GM12878 (cell line): ENCODE measurements at regions not wholly inside any gene's neighbourhood (a gene's known extent, or its start where the extent isn't known, plus 50 kb on each side); places are given as distances from the start of the nearest gene placed in this dataset.

Source experiments
- ATAC-seq: fragments of 200-7000 bp; cut with Tn5 transposase; 3 replicates; pipeline ENCODE4 v1.9.1; 2020; ENCODE audit warnings: mild to moderate bottlenecking, moderate library complexity
- BruUV-seq: library from RNA; stranded (reverse); fragments of 400-500 nt; replicated peaks from 2 replicates; lab custom pipeline; 2021; lab: Mats Ljungman, UMichigan
- CTCF ChIA-PET: fragments of 300-600 bp; sonication (Branson Sonifier 250); formaldehyde crosslinking; extraction: SDS; loops from one replicate; lab custom pipeline; 2021; ENCODE audit warnings: inconsistent platforms; lab: Yijun Ruan, JAX
- POLR2A ChIA-PET: fragments of 350-600 bp; formaldehyde crosslinking; extraction: SDS; loops from one replicate; lab custom pipeline; 2021; ENCODE audit warnings: inconsistent platforms; lab: Charles Lee
- RAD21 ChIA-PET: fragments of 300-600 bp; sonication (Branson Sonifier 250); formaldehyde crosslinking; loops from one replicate; lab custom pipeline; 2023; ENCODE audit warnings: antibody characterized with exemption; ENCODE audit not compliant: unreplicated experiment; lab: Charles Lee
- SMC1A ChIA-PET: fragments of 300-600 bp; sonication (Branson Sonifier 250); formaldehyde crosslinking; loops from one replicate; lab custom pipeline; 2023; ENCODE audit not compliant: unreplicated experiment, uncharacterized antibody; lab: Charles Lee
- DNase-seq: peaks from one replicate; pipeline ENCODE4 v3.0.0-alpha.2; 2011; ENCODE audit warnings: low read depth, low spot score
- FAIRE-seq: peaks from 3 replicates; lab custom pipeline; 2011; peaks lifted over from hg19 to GRCh38; lab: Jason Lieb, UNC
- H2AFZ ChIP-seq: 2 replicates; pipeline ENCODE4 v1.6.0; 2011; ENCODE audit warnings: low read depth, low read length, control low read depth; ENCODE audit not compliant: control insufficient read depth
- H3K27ac ChIP-seq: 2 replicates; pipeline ENCODE4 v1.5.1; 2011; ENCODE audit warnings: control low read depth; ENCODE audit not compliant: control insufficient read depth, insufficient read depth
- H3K27me3 ChIP-seq, 2 experiments: replicated peaks in 1 of 2; 2 replicates each; pipeline versions ENCODE4 v1.6.0 to v1.6.1; 2011; ENCODE audit warnings: low read length in 1 of 2; ENCODE audit not compliant: control insufficient read depth in 2 of 2, insufficient read depth in 2 of 2
- H3K36me3 ChIP-seq, 2 experiments: 2 replicates each; pipeline ENCODE4 v1.5.1; 2011; ENCODE audit warnings: low read length in 1 of 2; ENCODE audit not compliant: control insufficient read depth in 2 of 2, insufficient read depth in 2 of 2
- H3K4me1 ChIP-seq: 2 replicates; pipeline ENCODE4 v1.6.1; 2011; ENCODE audit warnings: mild to moderate bottlenecking, low read length, moderate library complexity, mixed read lengths; ENCODE audit not compliant: control insufficient read depth, insufficient read depth
- H3K4me2 ChIP-seq: 2 replicates; pipeline ENCODE4 v1.6.0; 2011; ENCODE audit warnings: control low read depth; ENCODE audit not compliant: control insufficient read depth, insufficient read depth
- H3K4me3 ChIP-seq: fragments of 200-600 bp; sonication (generic); 2 replicates; pipeline ENCODE4 v1.5.1; 2016
- H3K79me2 ChIP-seq: 2 replicates; pipeline ENCODE4 v1.6.0; 2011; ENCODE audit warnings: low read length; ENCODE audit not compliant: control insufficient read depth, insufficient read depth
- H3K9ac ChIP-seq: 2 replicates; pipeline ENCODE4 v1.8.0; 2011; ENCODE audit warnings: low read length, control low read depth, mixed read lengths; ENCODE audit not compliant: control insufficient read depth, insufficient read depth
- H3K9me3 ChIP-seq: replicated peaks from 3 replicates; pipeline ENCODE4 v1.5.1; 2011; ENCODE audit warnings: mild to moderate bottlenecking, low read length; ENCODE audit not compliant: control insufficient read depth, insufficient read depth
- H4K20me1 ChIP-seq: 2 replicates; pipeline ENCODE4 v1.6.0; 2011; ENCODE audit not compliant: control insufficient read depth, insufficient read depth
- KLF5 ChIP-seq: fragments of 450-650 bp; IDR thresholded peaks from 2 replicates; pipeline ENCODE4 v1.6.1; 2014; ENCODE audit warnings: mild to moderate bottlenecking; ENCODE audit not compliant: partially characterized antibody
- RAD21 ChIP-seq: IDR thresholded peaks from 2 replicates; pipeline ENCODE4 v1.6.1; 2011; ENCODE audit warnings: mild to moderate bottlenecking, low read depth, low read length, moderate library complexity; ENCODE audit not compliant: insufficient read depth
- STAT1 ChIP-seq: fragments of 450-650 bp; conservative IDR thresholded peaks from 2 replicates; pipeline ENCODE4 v1.6.1; 2014; ENCODE audit warnings: antibody characterized with exemption, mild to moderate bottlenecking
- YY1 ChIP-seq: IDR thresholded peaks from 2 replicates; pipeline ENCODE4 v1.6.1; 2011; ENCODE audit warnings: low read depth, mild to moderate bottlenecking, low read length
- WGBS: methylation state at CpG from one replicate; pipeline ENCODE4 v1.1.6; 2016; ENCODE audit warnings: low lambda C conversion rate; ENCODE audit not compliant: insufficient replicate concordance, insufficient coverage; ENCODE audit errors: missing lambda C conversion rate; 5-methylcytosine and 5-hydroxymethylcytosine counted together
- in situ Hi-C: fragments of 300-500 bp; cut with MboI; formaldehyde crosslinking; loops from 9 replicates; pipeline ENCODE4 v1.14.3; 2018; ENCODE audit warnings: mixed read lengths
- intact Hi-C: fragments of 100-400 bp; cut with micrococcal nuclease; formaldehyde crosslinking; loops from one replicate; pipeline ENCODE4 v1.14.2; 2022; ENCODE audit not compliant: unreplicated experiment
- TF ChIP-seq, protein P1 (sequence below): fragments of 450-650 bp; IDR thresholded peaks from 2 replicates; pipeline ENCODE4 v1.6.1; 2017; ENCODE audit warnings: mild to moderate bottlenecking, low read depth, inconsistent platforms; ENCODE audit not compliant: poor library complexity, severe bottlenecking

DNA sequence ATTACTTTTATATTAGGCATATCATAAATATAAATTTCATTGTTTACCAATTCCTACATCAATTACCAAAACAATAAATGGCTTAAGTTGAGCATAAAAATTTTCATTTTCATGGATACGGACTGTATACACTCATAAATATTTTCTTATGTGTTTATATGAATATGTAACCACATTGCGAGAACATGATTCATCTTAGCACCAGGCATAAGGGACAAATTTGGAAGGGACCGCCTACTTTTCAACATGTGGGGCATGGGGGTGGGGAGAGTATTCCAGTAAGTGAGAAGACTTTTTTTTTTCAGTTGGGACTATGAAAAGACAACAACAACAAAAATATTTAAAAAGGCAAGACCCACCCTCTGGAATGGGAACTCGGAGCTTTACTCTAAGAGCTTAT lies 296.1 kb downstream of the RAB38 start:
- RAD21 ChIA-PET, result interaction anchor here (1.1 to 1.2 kb wide), 2 partner anchors 663 to 673 kb away, joined by 4 to 5 read pairs; no protein-coding TSS in a partner anchor
- ATAC-seq (no peak), FAIRE-seq (no peak), DNase-seq (no peak)
- H4K20me1 ChIP-seq, result no peaks in the 10 kb centered on the region
- SMC1A ChIA-PET, result interaction anchor here (0.5 to 0.7 kb wide), 2 partner anchors 16 to 569 kb away, joined by 3 to 4 read pairs; no protein-coding TSS in a partner anchor
- intact Hi-C loops, result no loop called here
- H3K4me3 ChIP-seq, result no peak overlapping the region
- no peaks in the 10 kb centered on the region for H3K36me3 ChIP-seq
- POLR2A ChIA-PET, result interaction anchor here (0.6 kb wide), 1 partner anchor 666 kb away, joined by 4 read pairs; no protein-coding TSS in a partner anchor
- no peaks in the 10 kb centered on the region for H3K9me3 ChIP-seq
- H3K4me1 ChIP-seq, result no peaks in the 10 kb centered on the region
- no TSS peak for BruUV-seq
- no peak overlapping the region for H2AFZ ChIP-seq
- H3K27ac ChIP-seq, result no peak overlapping the region
- in situ Hi-C loops, result no loop called here
- TF ChIP-seq, protein P1, sequence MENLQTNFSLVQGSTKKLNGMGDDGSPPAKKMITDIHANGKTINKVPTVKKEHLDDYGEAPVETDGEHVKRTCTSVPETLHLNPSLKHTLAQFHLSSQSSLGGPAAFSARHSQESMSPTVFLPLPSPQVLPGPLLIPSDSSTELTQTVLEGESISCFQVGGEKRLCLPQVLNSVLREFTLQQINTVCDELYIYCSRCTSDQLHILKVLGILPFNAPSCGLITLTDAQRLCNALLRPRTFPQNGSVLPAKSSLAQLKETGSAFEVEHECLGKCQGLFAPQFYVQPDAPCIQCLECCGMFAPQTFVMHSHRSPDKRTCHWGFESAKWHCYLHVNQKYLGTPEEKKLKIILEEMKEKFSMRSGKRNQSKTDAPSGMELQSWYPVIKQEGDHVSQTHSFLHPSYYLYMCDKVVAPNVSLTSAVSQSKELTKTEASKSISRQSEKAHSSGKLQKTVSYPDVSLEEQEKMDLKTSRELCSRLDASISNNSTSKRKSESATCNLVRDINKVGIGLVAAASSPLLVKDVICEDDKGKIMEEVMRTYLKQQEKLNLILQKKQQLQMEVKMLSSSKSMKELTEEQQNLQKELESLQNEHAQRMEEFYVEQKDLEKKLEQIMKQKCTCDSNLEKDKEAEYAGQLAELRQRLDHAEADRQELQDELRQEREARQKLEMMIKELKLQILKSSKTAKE, result no peak
- TF ChIP-seq RAD21 (no peak), KLF5 (no peak), YY1 (no peak), STAT1 (no peak)
- CTCF ChIA-PET, result interaction anchor here (0.8 to 2.0 kb wide), 5 partner anchors 47 to 673 kb away, joined by 3 to 12 read pairs (median 5); no protein-coding TSS in a partner anchor
- H3K27me3 ChIP-seq, result no peaks in the 10 kb centered on the region
- 33% methylated on average over 4 of the region's 4 CpGs for WGBS
- no peak overlapping the region for H3K9ac ChIP-seq
- no peak overlapping the region for H3K4me2 ChIP-seq
- H3K79me2 ChIP-seq, result no peaks in the 10 kb centered on the region
